ENCODE measurements at regions not wholly inside any gene's neighbourhood (a gene's known extent, or its start where the extent isn't known, plus 50 kb on each side); places are given as distances from the start of the nearest gene placed in this dataset.
"Not testable (repeated sequence)": the region's sequence is repeated elsewhere in the genome, so short reads cannot be mapped to it uniquely, and the experiment has no call there.

- H3K4me3 Mint-ChIP-seq = no peak overlapping the region
Observed at GRCh38 chr6:28791002-28791383, 132.8 kb downstream of the TRIM27 start.

GRCh38 chr6:28794175-28795002, 129.4 kb downstream of the TRIM27 start:
- H3K4me1 Mint-ChIP-seq = peaks cover 5% of the 10 kb centered on the region
- no peak for ATAC-seq
- peaks cover 4% of the 10 kb centered on the region for H3K9me3 Mint-ChIP-seq
- no peak overlapping the region for H3K4me3 Mint-ChIP-seq
- peaks cover 4% of the 10 kb centered on the region for H3K36me3 Mint-ChIP-seq
- H3K27me3 Mint-ChIP-seq = peaks cover 94% of the 10 kb centered on the region
- no peak overlapping the region for H3K27ac Mint-ChIP-seq

More at GRCh38 chr6:28791002-28791383, 132.8 kb downstream of the TRIM27 start:
- H3K27me3 Mint-ChIP-seq = peaks cover 96% of the 10 kb centered on the region
- ATAC-seq = no peak
- peaks cover 8% of the 10 kb centered on the region for H3K9me3 Mint-ChIP-seq
- H3K27ac Mint-ChIP-seq = no peak overlapping the region
- peaks cover 5% of the 10 kb centered on the region for H3K36me3 Mint-ChIP-seq
- peaks cover 5% of the 10 kb centered on the region for H3K4me1 Mint-ChIP-seq

GRCh38 chr6:28800647-28801046, 123.1 kb downstream of the TRIM27 start:
- not testable (repeated sequence) for H3K4me3 Mint-ChIP-seq, H3K9me3 Mint-ChIP-seq, H3K27ac Mint-ChIP-seq, ATAC-seq, H3K36me3 Mint-ChIP-seq, H3K4me1 Mint-ChIP-seq
- H3K27me3 Mint-ChIP-seq = peaks cover 80% of the 10 kb centered on the region

GRCh38 chr6:28802417-28803336, 121.1 kb downstream of the TRIM27 start:
- no peak for ATAC-seq
- no peak overlapping the region for H3K4me3 Mint-ChIP-seq

GRCh38 chr6:28803337-28803709, 120.5 kb downstream of the TRIM27 start:
- H3K27me3 Mint-ChIP-seq = peaks cover 70% of the 10 kb centered on the region
- peaks cover 10% of the 10 kb centered on the region for H3K9me3 Mint-ChIP-seq
- no peak for ATAC-seq
- H3K36me3 Mint-ChIP-seq = no peaks in the 10 kb centered on the region
- H3K27ac Mint-ChIP-seq = no peak overlapping the region
- H3K4me1 Mint-ChIP-seq = no peaks in the 10 kb centered on the region
- no peak overlapping the region for H3K4me3 Mint-ChIP-seq

More at GRCh38 chr6:28802417-28803336, 121.1 kb downstream of the TRIM27 start:
- no peak overlapping the region for H3K27ac Mint-ChIP-seq
- H3K4me1 Mint-ChIP-seq = no peaks in the 10 kb centered on the region
- peaks cover 69% of the 10 kb centered on the region for H3K27me3 Mint-ChIP-seq
- peaks cover 10% of the 10 kb centered on the region for H3K9me3 Mint-ChIP-seq
- H3K36me3 Mint-ChIP-seq = no peaks in the 10 kb centered on the region

- no peak for ATAC-seq
- H3K27me3 Mint-ChIP-seq = peaks cover 74% of the 10 kb centered on the region
- H3K9me3 Mint-ChIP-seq = peaks cover 11% of the 10 kb centered on the region
- H3K4me3 Mint-ChIP-seq = no peak overlapping the region
- no peaks in the 10 kb centered on the region for H3K36me3 Mint-ChIP-seq
- no peak overlapping the region for H3K27ac Mint-ChIP-seq
- peaks cover 6% of the 10 kb centered on the region for H3K4me1 Mint-ChIP-seq
Observed at GRCh38 chr6:28807682-28808280, 116.0 kb downstream of the TRIM27 start.

GRCh38 chr6:28808383-28808782, 115.4 kb downstream of the TRIM27 start:
- Mint-ChIP-seq H3K27me3 (peaks cover 74% of the 10 kb centered on the region), H3K4me1 (peaks cover 6% of the 10 kb centered on the region), H3K36me3 (no peaks in the 10 kb centered on the region), H3K27ac (no peak overlapping the region), H3K9me3 (peaks cover 9% of the 10 kb centered on the region), H3K4me3 (no peak overlapping the region)
- ATAC-seq = no peak

GRCh38 chr6:28809947-28810658, 113.7 kb downstream of the TRIM27 start:
- peaks cover 7% of the 10 kb centered on the region for H3K9me3 Mint-ChIP-seq
- peaks cover 80% of the 10 kb centered on the region for H3K27me3 Mint-ChIP-seq
- no peak overlapping the region for H3K27ac Mint-ChIP-seq
- H3K4me3 Mint-ChIP-seq = no peak overlapping the region
- no peak for ATAC-seq
- no peaks in the 10 kb centered on the region for H3K36me3 Mint-ChIP-seq
- peaks cover 6% of the 10 kb centered on the region for H3K4me1 Mint-ChIP-seq

GRCh38 chr6:28810659-28811053, 113.1 kb downstream of the TRIM27 start:
- no peak for ATAC-seq
- no peak overlapping the region for H3K4me3 Mint-ChIP-seq
- H3K9me3 Mint-ChIP-seq = peaks cover 7% of the 10 kb centered on the region
- H3K4me1 Mint-ChIP-seq = peaks cover 6% of the 10 kb centered on the region
- H3K36me3 Mint-ChIP-seq = no peaks in the 10 kb centered on the region
- no peak overlapping the region for H3K27ac Mint-ChIP-seq
- H3K27me3 Mint-ChIP-seq = peaks cover 86% of the 10 kb centered on the region

GRCh38 chr6:28811873-28812272, 111.9 kb downstream of the TRIM27 start:
- H3K27ac Mint-ChIP-seq = no peak overlapping the region

GRCh38 chr6:28812778-28813569, 110.8 kb downstream of the TRIM27 start:
- Mint-ChIP-seq H3K27me3 (peaks cover 96% of the 10 kb centered on the region), H3K27ac (no peak overlapping the region), H3K36me3 (no peaks in the 10 kb centered on the region), H3K9me3 (peaks cover 8% of the 10 kb centered on the region), H3K4me1 (peaks cover 6% of the 10 kb centered on the region), H3K4me3 (no peak overlapping the region)
- no peak for ATAC-seq

More at GRCh38 chr6:28811873-28812272, 111.9 kb downstream of the TRIM27 start:
- H3K4me1 Mint-ChIP-seq = peaks cover 6% of the 10 kb centered on the region
- H3K9me3 Mint-ChIP-seq = peaks cover 7% of the 10 kb centered on the region
- no peak overlapping the region for H3K4me3 Mint-ChIP-seq
- no peaks in the 10 kb centered on the region for H3K36me3 Mint-ChIP-seq
- H3K27me3 Mint-ChIP-seq = peaks cover 96% of the 10 kb centered on the region
- ATAC-seq = no peak

- ATAC-seq = no peak
- H3K27me3 Mint-ChIP-seq = peaks cover 96% of the 10 kb centered on the region
- no peak overlapping the region for H3K4me3 Mint-ChIP-seq
- no peaks in the 10 kb centered on the region for H3K36me3 Mint-ChIP-seq
- H3K27ac Mint-ChIP-seq = no peak overlapping the region
- peaks cover 6% of the 10 kb centered on the region for H3K4me1 Mint-ChIP-seq
- peaks cover 10% of the 10 kb centered on the region for H3K9me3 Mint-ChIP-seq
Observed at GRCh38 chr6:28814032-28814976, 109.5 kb downstream of the TRIM27 start.

GRCh38 chr6:28816339-28816908, 107.4 kb downstream of the TRIM27 start:
- no peak for ATAC-seq
- Mint-ChIP-seq H3K27me3 (peaks cover 82% of the 10 kb centered on the region), H3K9me3 (peaks cover 5% of the 10 kb centered on the region)

More at GRCh38 chr6:28816339-28816908, 107.4 kb downstream of the TRIM27 start:
- no peak overlapping the region for H3K27ac Mint-ChIP-seq
- no peaks in the 10 kb centered on the region for H3K4me1 Mint-ChIP-seq
- no peaks in the 10 kb centered on the region for H3K36me3 Mint-ChIP-seq
- no peak overlapping the region for H3K4me3 Mint-ChIP-seq
